IMR-90 (cell line): ENCODE measurements at regions not wholly inside any gene's neighbourhood (a gene's known extent, or its start where the extent isn't known, plus 50 kb on each side); places are given as distances from the start of the nearest gene placed in this dataset.

Source experiments
- ATAC-seq: fragments of 200-7000 bp; cut with Tn5 transposase; 2 replicates; pipeline ENCODE4 v1.9.1; 2020; ENCODE audit warnings: low read depth, mild to moderate bottlenecking, moderate library complexity
- BruUV-seq: library from RNA; stranded (reverse); fragments of 400-500 nt; replicated peaks from 2 replicates; lab custom pipeline; 2021; lab: Mats Ljungman, UMichigan
- CTCF ChIA-PET: fragments of 300-600 bp; formaldehyde crosslinking; extraction: SDS; loops from one replicate; lab custom pipeline; 2021; ENCODE audit warnings: antibody characterized with exemption; lab: Yijun Ruan, JAX
- POLR2A ChIA-PET: fragments of 300-600 bp; sonication (Branson Sonifier 250); formaldehyde crosslinking; loops from one replicate; lab custom pipeline; 2022; ENCODE audit warnings: antibody characterized with exemption; ENCODE audit not compliant: unreplicated experiment; lab: Charles Lee
- DNase-seq: peaks from one replicate; pipeline ENCODE4 v3.0.0; 2013
- H2AFZ ChIP-seq: replicated peaks from 2 replicates; pipeline ENCODE3; 2013; ENCODE audit warnings: low read length, mild to moderate bottlenecking; ENCODE audit not compliant: poor library complexity
- H2AK5ac ChIP-seq: 2 replicates; pipeline ENCODE4 v1.6.1; 2013; ENCODE audit warnings: low read depth, low read length, inconsistent platforms
- H2AK9ac ChIP-seq: replicated peaks from 2 replicates; pipeline ENCODE3; 2013; ENCODE audit warnings: mild to moderate bottlenecking, low read depth, low read length, moderate library complexity; ENCODE audit not compliant: poor library complexity
- H2BK120ac ChIP-seq: 2 replicates; pipeline ENCODE4 v1.6.1; 2013; ENCODE audit warnings: low read depth, low read length, inconsistent platforms
- H2BK15ac ChIP-seq: 3 replicates; pipeline ENCODE4 v1.6.1; 2013; ENCODE audit warnings: low read depth, low read length, inconsistent platforms
- H2BK20ac ChIP-seq: 2 replicates; pipeline ENCODE4 v1.6.1; 2013; ENCODE audit warnings: low read depth, mild to moderate bottlenecking, inconsistent platforms, low read length, moderate library complexity
- H2BK5ac ChIP-seq: 2 replicates; pipeline ENCODE4 v1.6.1; 2013; ENCODE audit warnings: mild to moderate bottlenecking, low read depth, low read length, inconsistent platforms; ENCODE audit not compliant: poor library complexity, severe bottlenecking
- H3K14ac ChIP-seq: replicated peaks from 2 replicates; pipeline ENCODE4 v1.6.1; 2013; ENCODE audit warnings: low read depth, low read length, inconsistent platforms
- H3K18ac ChIP-seq: 2 replicates; pipeline ENCODE4 v1.6.1; 2013; ENCODE audit warnings: low read depth, low read length, control low read depth
- H3K23ac ChIP-seq: 2 replicates; pipeline ENCODE4 v1.6.1; 2013; ENCODE audit warnings: low read depth, low read length, inconsistent platforms
- H3K27ac ChIP-seq: 2 replicates; pipeline ENCODE4 v1.5.1; 2013; ENCODE audit warnings: mild to moderate bottlenecking, control low read depth, low read length; ENCODE audit not compliant: insufficient read depth
- H3K27me3 ChIP-seq: 2 replicates; pipeline ENCODE4 v1.6.1; 2013; ENCODE audit warnings: low read length; ENCODE audit not compliant: control insufficient read depth, insufficient read depth
- H3K36me3 ChIP-seq: 2 replicates; pipeline ENCODE4 v1.6.1; 2013; ENCODE audit warnings: low read length, mixed read lengths; ENCODE audit not compliant: control insufficient read depth, insufficient read depth
- H3K4ac ChIP-seq: 2 replicates; pipeline ENCODE4 v1.6.1; 2013; ENCODE audit warnings: low read depth, low read length, inconsistent platforms
- H3K4me1 ChIP-seq: 2 replicates; pipeline ENCODE4 v1.6.1; 2013; ENCODE audit warnings: low read length, mixed read lengths; ENCODE audit not compliant: control insufficient read depth, insufficient read depth
- H3K4me2 ChIP-seq: 2 replicates; pipeline ENCODE4 v1.6.1; 2013; ENCODE audit warnings: low read depth, mild to moderate bottlenecking, control low read depth, low read length, moderate library complexity
- H3K4me3 ChIP-seq: 2 replicates; pipeline ENCODE4 v1.5.1; 2013; ENCODE audit warnings: low read depth, mild to moderate bottlenecking, control low read depth, low read length, moderate library complexity; ENCODE audit not compliant: insufficient read depth
- H3K56ac ChIP-seq: 2 replicates; pipeline ENCODE4 v1.6.1; 2013; ENCODE audit warnings: low read length, inconsistent platforms; ENCODE audit not compliant: insufficient read depth; ENCODE audit errors: extremely low read depth
- H3K79me1 ChIP-seq, 2 experiments: 2 replicates each; pipeline ENCODE4 v1.6.1; 2013; ENCODE audit warnings: low read length in 2 of 2, inconsistent platforms in 1 of 2, low read depth in 1 of 2
- H3K9ac ChIP-seq: 2 replicates; pipeline ENCODE4 v1.6.1; 2013; ENCODE audit warnings: low read depth, low read length, control low read depth
- H3K9me1 ChIP-seq: 2 replicates; pipeline ENCODE4 v1.6.1; 2013; ENCODE audit warnings: low read length, inconsistent platforms; ENCODE audit not compliant: insufficient read depth
- H3K9me3 ChIP-seq: 2 replicates; pipeline ENCODE4 v1.6.1; 2013; ENCODE audit warnings: low read length; ENCODE audit not compliant: control insufficient read depth, insufficient read depth
- H4K20me1 ChIP-seq: 2 replicates; pipeline ENCODE4 v1.6.1; 2013; ENCODE audit warnings: low read length, inconsistent platforms; ENCODE audit not compliant: insufficient read depth
- H4K5ac ChIP-seq: 2 replicates; pipeline ENCODE4 v1.6.1; 2013; ENCODE audit warnings: mild to moderate bottlenecking, low read depth, low read length, control low read depth
- H4K8ac ChIP-seq, 2 experiments: 2 replicates each; pipeline ENCODE4 v1.6.1; 2013; ENCODE audit warnings: low read depth in 2 of 2, low read length in 2 of 2, control low read depth in 1 of 2, inconsistent platforms in 1 of 2
- H4K91ac ChIP-seq: 2 replicates; pipeline ENCODE4 v1.6.1; 2013; ENCODE audit warnings: low read depth, low read length, inconsistent platforms; ENCODE audit not compliant: insufficient read depth
- CEBPB ChIP-seq: IDR thresholded peaks from 2 replicates; pipeline ENCODE4 v1.6.1; 2012; ENCODE audit warnings: low read depth, low read length, improper control_type of control experiment
- FOS ChIP-seq: fragments of 150-350 bp; IDR thresholded peaks from 2 replicates; pipeline ENCODE4 v1.6.1; 2016; ENCODE audit warnings: low read depth, low read length
- WGBS, 2 experiments: methylation state at CpG; one replicate each; pipeline versions ENCODE4 v1.1.5 to v1.1.7; 2013; ENCODE audit warnings: missing lambda C conversion rate in 2 of 2; ENCODE audit not compliant: insufficient read length in 1 of 2; ENCODE audit errors: extremely low coverage in 2 of 2; 5-methylcytosine and 5-hydroxymethylcytosine counted together
- dilution Hi-C: fragments of 300-500 bp; cut with HindIII; formaldehyde crosslinking; loops from one replicate; pipeline ENCODE4 v1.14.3; 2018; ENCODE audit warnings: low sequenced_read_pairs; ENCODE audit not compliant: unreplicated experiment
- in situ Hi-C: fragments of 300-500 bp; cut with MboI; formaldehyde crosslinking; loops from 3 replicates; pipeline ENCODE4 v1.14.3; 2019; ENCODE audit warnings: low sequenced_read_pairs, inconsistent platforms, mixed read lengths
- intact Hi-C: fragments of 100-400 bp; cut with micrococcal nuclease; formaldehyde crosslinking; loops from 2 replicates; pipeline ENCODE4 v1.10.0; 2022
- TF ChIP-seq, protein P1 (sequence below): fragments of 150-350 bp; IDR thresholded peaks from 2 replicates; pipeline ENCODE4 v1.6.1; 2016; ENCODE audit warnings: low read depth, mild to moderate bottlenecking, low read length, moderate library complexity, borderline replicate concordance

DNA sequence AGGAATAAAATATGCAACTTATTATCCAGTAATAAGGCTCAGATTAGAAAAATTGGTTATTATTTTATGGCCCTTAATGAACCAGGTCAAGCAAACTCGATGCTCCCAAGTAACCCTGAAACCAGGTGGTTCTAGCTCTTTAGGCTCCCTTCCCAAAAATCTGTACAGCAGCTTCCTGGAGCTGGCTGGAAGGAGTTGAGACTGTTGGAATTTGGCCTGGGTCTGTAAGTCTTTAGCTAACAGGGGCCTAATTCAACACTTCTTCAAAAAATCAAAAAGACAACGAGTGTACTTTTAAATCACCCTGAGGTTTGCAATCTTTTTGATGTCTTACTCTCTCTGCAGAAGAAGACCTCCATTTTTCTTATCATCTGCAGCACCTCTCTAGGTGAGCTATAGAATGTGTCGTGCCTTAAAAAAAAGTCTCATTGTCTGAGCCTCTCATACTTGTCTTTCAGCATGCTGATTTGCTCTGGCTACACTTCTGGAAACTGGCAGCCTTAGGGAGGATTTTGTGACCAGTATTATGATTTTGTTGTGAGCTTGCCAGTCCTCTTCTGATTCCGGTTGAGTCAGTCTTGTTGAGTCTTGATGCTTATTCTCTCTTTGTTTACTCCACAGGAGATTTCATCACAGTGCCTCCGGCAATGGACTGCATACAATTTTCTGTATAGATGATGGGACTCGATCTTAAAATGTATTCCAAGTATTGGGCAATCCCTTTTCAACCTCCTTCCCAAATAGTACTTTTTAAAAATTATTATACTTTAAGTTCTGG, 235.0 kb upstream of the KBTBD8 start:
- Histone ChIP-seq H2BK5ac (no peak overlapping the region), H3K56ac (no peak overlapping the region), H3K18ac (peak overlapping the region; percentile 63), H3K27me3 (no peaks in the 10 kb centered on the region), H2AK5ac (0 out of 2 replicates have a peak overlapping the region, but pooled peaks have one; percentile 6), H2AK9ac (no peak overlapping the region), H2BK15ac (peak overlapping the region; percentile 3; the same call in 1 of the 3 replicates), H2BK20ac (peak overlapping the region; percentile 10; the same call in 1 of the 2 replicates), H3K36me3 (no peaks in the 10 kb centered on the region), H4K8ac (peak overlapping the region; percentile 3 to 4; a peak in 1 of 4 replicates), H3K4me2 (no peak overlapping the region), H3K4me1 (peaks cover 8% of the 10 kb centered on the region), H3K79me1 (no peaks in the 10 kb centered on the region), H3K27ac (peak overlapping the region; percentile 72), H4K91ac (no peak overlapping the region), H3K4ac (0 out of 2 replicates have a peak overlapping the region, but pooled peaks have one; percentile 6), H2AFZ (no peak overlapping the region), H3K23ac (no peak overlapping the region), H3K9me3 (no peaks in the 10 kb centered on the region), H3K9ac (no peak overlapping the region), H3K14ac (no peak overlapping the region), H3K4me3 (no peak overlapping the region), H4K20me1 (no peaks in the 10 kb centered on the region), H3K9me1 (no peaks in the 10 kb centered on the region), H2BK120ac (peak overlapping the region; percentile 7; the same call in 1 of the 2 replicates), H4K5ac (peak overlapping the region; percentile 50)
- intact Hi-C loops: no loop called here
- POLR2A ChIA-PET: no interaction called here
- CTCF ChIA-PET: interaction anchor here (1.1 kb wide), 1 partner anchor 15 kb away, joined by 3 read pairs; no protein-coding TSS in a partner anchor
- dilution Hi-C loops: no loop called here
- TF ChIP-seq, protein P1, sequence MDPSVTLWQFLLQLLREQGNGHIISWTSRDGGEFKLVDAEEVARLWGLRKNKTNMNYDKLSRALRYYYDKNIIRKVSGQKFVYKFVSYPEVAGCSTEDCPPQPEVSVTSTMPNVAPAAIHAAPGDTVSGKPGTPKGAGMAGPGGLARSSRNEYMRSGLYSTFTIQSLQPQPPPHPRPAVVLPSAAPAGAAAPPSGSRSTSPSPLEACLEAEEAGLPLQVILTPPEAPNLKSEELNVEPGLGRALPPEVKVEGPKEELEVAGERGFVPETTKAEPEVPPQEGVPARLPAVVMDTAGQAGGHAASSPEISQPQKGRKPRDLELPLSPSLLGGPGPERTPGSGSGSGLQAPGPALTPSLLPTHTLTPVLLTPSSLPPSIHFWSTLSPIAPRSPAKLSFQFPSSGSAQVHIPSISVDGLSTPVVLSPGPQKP: no peak
- 0 out of 2 replicates have a peak, but pooled peaks have one; percentile 13 for TF ChIP-seq FOS
- peak; percentile 95 for TF ChIP-seq CEBPB
- no TSS peak for BruUV-seq
- in situ Hi-C loops: no loop called here
- whole genome bisulfite sequencing, 2 experiments: no CpG with 5 or more reads among the region's 6 CpGs
- DNase-seq (peak; percentile 90), ATAC-seq (peak; percentile 96)
